ENCODE measurements at regions not wholly inside any gene's neighbourhood (a gene's known extent, or its start where the extent isn't known, plus 50 kb on each side); places are given as distances from the start of the nearest gene placed in this dataset.

DNA sequence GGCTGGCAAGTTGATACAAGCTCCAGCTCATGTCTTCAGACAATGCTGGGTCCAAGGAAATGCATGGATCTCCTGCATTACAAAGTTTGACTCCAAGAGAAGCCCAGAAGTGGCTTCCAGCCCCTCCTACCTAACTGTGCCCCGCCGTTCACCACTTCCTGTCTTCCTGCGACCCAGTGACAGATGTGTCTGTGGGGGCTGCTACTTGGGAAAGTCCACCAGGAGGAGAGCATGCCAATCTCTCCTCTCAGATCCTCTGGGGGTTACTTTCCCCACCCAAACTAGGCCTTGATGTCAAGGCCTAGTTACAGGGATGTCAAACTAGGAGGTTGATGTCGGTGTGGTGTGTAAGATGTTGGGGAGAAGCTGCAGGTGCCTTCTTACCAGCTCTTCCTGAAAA is 133.6 kb upstream of the RASGRP1 start:
- TF ChIP-seq CTCF (IDR thresholded peaks at IDR 0.05) (no peak), POLR2AphosphoS5 (IDR thresholded peaks at IDR 0.05) (no peak), EP300 (IDR thresholded peaks at IDR 0.05; ENCODE audit: low read depth) (no peak)

All from transverse colon (tissue), 4 donors.